PC-3 (cell line): ENCODE measurements at regions not wholly inside any gene's neighbourhood (a gene's known extent, or its start where the extent isn't known, plus 50 kb on each side); places are given as distances from the start of the nearest gene placed in this dataset.

Experiments
- CTCF ChIP-seq: fragments of 300-600 bp; sonication (generic); conservative IDR thresholded peaks from 2 replicates; pipeline ENCODE4 v1.5.1; 2017; ENCODE audit warnings: antibody characterized with exemption, low read depth, mild to moderate bottlenecking, low read length
- EZH2 ChIP-seq: fragments of 300-600 bp; sonication (generic); IDR thresholded peaks from one replicate; pipeline ENCODE4 v1.6.1; 2017; ENCODE audit warnings: antibody characterized with exemption, mild to moderate bottlenecking, low read length; ENCODE audit not compliant: unreplicated experiment

GRCh38 chr20:19838468-19838867 lies 80.4 kb downstream of the RIN2 start:
- TF ChIP-seq CTCF (no peak), EZH2 (no peak)
